Kidney (tissue), 13 donors: ENCODE measurements at regions not wholly inside any gene's neighbourhood (a gene's known extent, or its start where the extent isn't known, plus 50 kb on each side); places are given as distances from the start of the nearest gene placed in this dataset.

ENCODE experiments used
- DNase-seq, 5 donors: peaks; one replicate each; pipeline ENCODE4 v3.0.0-alpha.2; 2013 to 2020
- FAIRE-seq: peaks from 2 replicates; lab custom pipeline; 2012; peaks lifted over from hg19 to GRCh38; lab: Jason Lieb, UNC
- H3K27ac ChIP-seq, 2 donors: one replicate each; pipeline ENCODE4 v1.7.0; 2013; ENCODE audit warnings: low read depth in 2 of 2, low read length in 2 of 2, inconsistent platforms in 1 of 2
- H3K27me3 ChIP-seq: one replicate; pipeline ENCODE4 v1.7.1; 2013; ENCODE audit warnings: low read length, inconsistent platforms; ENCODE audit not compliant: control insufficient read depth, insufficient read depth
- H3K36me3 ChIP-seq, 3 donors: one replicate each; pipeline versions ENCODE4 v1.7.0 to v1.7.1; 2013; ENCODE audit warnings: low read length in 3 of 3, control low read depth in 1 of 3, inconsistent platforms in 1 of 3; ENCODE audit not compliant: insufficient read depth in 3 of 3, control insufficient read depth in 2 of 3
- H3K4me1 ChIP-seq, 3 donors: one replicate each; pipeline versions ENCODE4 v1.7.0 to v1.7.1; 2013; ENCODE audit warnings: low read length in 3 of 3, inconsistent platforms in 1 of 3, low read depth in 1 of 3; ENCODE audit not compliant: control insufficient read depth in 2 of 3, insufficient read depth in 2 of 3
- H3K4me3 ChIP-seq, 3 donors: one replicate each; pipeline versions ENCODE4 v1.7.0 to v1.8.1; 2013; ENCODE audit warnings: low read length in 3 of 3, control low read depth in 1 of 3, inconsistent platforms in 1 of 3
- H3K9ac ChIP-seq, 3 donors: one replicate each; pipeline versions ENCODE4 v1.7.0 to v1.7.1; 2013; ENCODE audit warnings: low read length in 3 of 3, control low read depth in 1 of 3, inconsistent platforms in 1 of 3
- H3K9me3 ChIP-seq, 3 donors: one replicate each; pipeline versions ENCODE4 v1.7.0 to v1.7.1; 2013; ENCODE audit warnings: low read length in 3 of 3, control low read depth in 1 of 3, inconsistent platforms in 1 of 3; ENCODE audit not compliant: control insufficient read depth in 2 of 3, insufficient read depth in 1 of 3
- intact Hi-C: fragments of 100-400 bp; cut with DNase I; formaldehyde crosslinking; loops from one replicate; pipeline ENCODE4 v1.11.1; 2022
- TF ChIP-seq, protein P1 (sequence below): IDR thresholded peaks from 3 replicates; pipeline ENCODE4 v1.5.1; 2012; ENCODE audit warnings: mild to moderate bottlenecking, moderate library complexity, borderline replicate concordance; ENCODE audit not compliant: insufficient read depth; ENCODE audit errors: extremely low read depth
- donor health status: control.
- donor health status: control.
- donor health status: control.
- donor health status: control.
- donor health status: control.
- donor health status: DM: yes; HTN: yes; CAD: no.
- donor health status: Normal renal cell carcinoma (clear cell type).

DNA sequence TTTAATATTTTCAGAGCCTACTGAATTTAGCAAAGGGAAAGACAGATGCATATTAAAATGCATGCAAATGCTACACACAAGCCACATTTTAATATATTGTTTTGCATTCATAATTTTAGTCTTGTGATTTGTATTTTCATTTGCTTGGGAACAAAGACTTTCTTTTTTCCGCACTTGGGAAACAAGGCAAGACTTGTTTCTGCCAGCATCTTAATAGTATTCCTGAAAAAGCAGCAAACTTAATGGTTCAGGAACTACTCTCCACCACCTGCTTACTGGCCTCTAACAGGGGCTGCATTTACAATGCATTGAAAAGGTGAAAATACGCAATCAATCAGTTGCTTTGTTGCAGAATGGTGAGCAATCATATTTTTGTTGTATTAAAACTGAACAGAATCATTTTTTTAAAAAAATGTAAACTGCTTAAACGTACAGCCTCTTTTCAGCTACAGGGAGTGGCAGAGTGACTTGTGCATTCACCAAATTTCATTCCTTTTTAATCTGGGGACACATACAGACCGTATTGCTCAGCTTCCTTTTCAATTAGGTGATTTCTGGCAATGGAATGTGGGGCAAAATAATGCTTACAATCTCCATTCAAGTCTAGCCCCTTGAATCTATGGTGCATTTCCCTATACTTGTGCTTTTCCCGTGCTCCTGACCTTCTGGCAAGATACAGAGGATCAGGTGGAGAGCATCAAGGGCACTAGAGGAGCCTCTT is 144.1 kb upstream of the BTG1 start:
- H3K9me3 ChIP-seq = no peaks in the 10 kb centered on the region
- no peak overlapping the region for H3K4me3 ChIP-seq
- TF ChIP-seq, protein P1, sequence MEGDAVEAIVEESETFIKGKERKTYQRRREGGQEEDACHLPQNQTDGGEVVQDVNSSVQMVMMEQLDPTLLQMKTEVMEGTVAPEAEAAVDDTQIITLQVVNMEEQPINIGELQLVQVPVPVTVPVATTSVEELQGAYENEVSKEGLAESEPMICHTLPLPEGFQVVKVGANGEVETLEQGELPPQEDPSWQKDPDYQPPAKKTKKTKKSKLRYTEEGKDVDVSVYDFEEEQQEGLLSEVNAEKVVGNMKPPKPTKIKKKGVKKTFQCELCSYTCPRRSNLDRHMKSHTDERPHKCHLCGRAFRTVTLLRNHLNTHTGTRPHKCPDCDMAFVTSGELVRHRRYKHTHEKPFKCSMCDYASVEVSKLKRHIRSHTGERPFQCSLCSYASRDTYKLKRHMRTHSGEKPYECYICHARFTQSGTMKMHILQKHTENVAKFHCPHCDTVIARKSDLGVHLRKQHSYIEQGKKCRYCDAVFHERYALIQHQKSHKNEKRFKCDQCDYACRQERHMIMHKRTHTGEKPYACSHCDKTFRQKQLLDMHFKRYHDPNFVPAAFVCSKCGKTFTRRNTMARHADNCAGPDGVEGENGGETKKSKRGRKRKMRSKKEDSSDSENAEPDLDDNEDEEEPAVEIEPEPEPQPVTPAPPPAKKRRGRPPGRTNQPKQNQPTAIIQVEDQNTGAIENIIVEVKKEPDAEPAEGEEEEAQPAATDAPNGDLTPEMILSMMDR = no peak
- H3K27ac ChIP-seq = no peak overlapping the region
- no peak overlapping the region for H3K9ac ChIP-seq
- no peaks in the 10 kb centered on the region for H3K4me1 ChIP-seq
- H3K27me3 ChIP-seq = no peaks in the 10 kb centered on the region
- intact Hi-C loops = no loop called here
- H3K36me3 ChIP-seq = no peaks in the 10 kb centered on the region
- no peak for FAIRE-seq
- DNase-seq = peak in 2 of 5 donors; percentile 39 to 40

DNA sequence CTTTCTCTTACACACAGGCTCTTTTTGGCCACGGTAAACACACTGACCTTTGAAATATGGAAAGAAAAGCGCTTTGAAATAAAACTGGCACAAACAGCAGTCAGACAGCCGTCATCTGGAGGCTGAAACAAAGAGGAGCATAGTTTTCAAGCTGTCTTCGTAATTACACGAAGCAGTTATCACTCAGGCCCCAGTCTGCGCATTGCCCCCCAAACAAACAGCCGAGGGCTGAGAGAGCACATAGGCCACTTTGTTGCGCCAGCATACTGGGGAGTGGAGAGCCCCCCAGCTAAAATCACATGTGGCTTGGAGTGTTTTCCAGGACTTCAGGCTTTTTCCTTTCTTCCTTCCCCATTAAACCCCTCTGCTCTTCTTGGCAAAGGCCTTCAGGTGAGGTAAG is 142.9 kb upstream of the BTG1 start:
- no peaks in the 10 kb centered on the region for H3K4me1 ChIP-seq
- intact Hi-C loops = no loop called here
- no peak overlapping the region for H3K9ac ChIP-seq
- no peak overlapping the region for H3K27ac ChIP-seq
- H3K36me3 ChIP-seq = no peaks in the 10 kb centered on the region
- no peak overlapping the region for H3K4me3 ChIP-seq
- H3K27me3 ChIP-seq = no peaks in the 10 kb centered on the region
- peak in 1 of 5 donors; percentile 20 for DNase-seq
- no peak for FAIRE-seq
- TF ChIP-seq, protein P1 = no peak
- no peaks in the 10 kb centered on the region for H3K9me3 ChIP-seq

DNA sequence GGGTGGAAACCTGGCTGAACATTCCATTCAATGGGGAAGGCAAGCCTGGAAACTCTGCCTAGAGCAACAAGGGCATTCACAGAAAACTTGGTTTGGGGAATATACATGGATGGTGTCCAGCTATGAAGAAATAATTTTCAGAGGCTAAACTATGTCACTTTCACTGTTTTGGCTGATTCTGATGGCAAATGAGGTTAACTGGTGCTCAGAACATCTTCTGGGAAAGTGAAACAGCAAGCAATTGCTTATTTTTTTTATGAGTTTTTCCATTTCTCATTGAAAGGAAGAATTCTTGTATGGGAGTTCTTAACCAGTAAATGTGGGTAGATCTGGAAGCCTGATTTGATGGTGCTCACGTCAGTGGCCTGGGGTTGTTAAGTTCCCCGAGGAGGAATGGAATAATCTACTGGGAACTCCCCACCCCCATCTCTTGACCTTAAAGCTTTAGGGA is 132.8 kb upstream of the BTG1 start:
- intact Hi-C loops = no loop called here
- H3K9me3 ChIP-seq = no peaks in the 10 kb centered on the region
- H3K4me1 ChIP-seq = no peaks in the 10 kb centered on the region
- H3K27ac ChIP-seq = peak overlapping the region in 1 of 2 donors; percentile 14
- H3K36me3 ChIP-seq = no peaks in the 10 kb centered on the region
- DNase-seq (no peak), FAIRE-seq (no peak)
- no peaks in the 10 kb centered on the region for H3K27me3 ChIP-seq
- H3K4me3 ChIP-seq = no peak overlapping the region
- H3K9ac ChIP-seq = no peak overlapping the region
- TF ChIP-seq, protein P1 = no peak

DNA sequence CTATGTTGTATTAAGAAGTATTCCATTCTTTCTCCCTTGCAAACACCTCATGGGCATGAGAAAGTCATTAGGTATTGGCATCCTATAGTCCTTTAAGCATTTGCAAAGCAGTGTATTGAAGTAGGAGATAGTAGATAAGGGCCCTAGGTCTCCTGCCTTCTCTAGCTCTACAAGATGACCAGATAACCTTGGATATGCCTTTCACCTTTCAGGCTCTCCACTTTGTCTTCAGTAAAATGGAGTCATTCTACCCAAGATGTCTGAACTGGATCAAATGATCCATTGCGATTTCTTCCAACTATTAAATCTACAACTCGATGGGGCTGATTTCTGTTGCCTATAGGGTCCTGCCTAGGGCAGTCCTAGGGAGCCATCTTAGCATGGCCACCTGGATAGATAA is 132.1 kb upstream of the BTG1 start:
- FAIRE-seq (no peak), DNase-seq (no peak)
- H3K36me3 ChIP-seq = no peaks in the 10 kb centered on the region
- TF ChIP-seq, protein P1 = no peak
- H3K27me3 ChIP-seq = no peaks in the 10 kb centered on the region
- H3K9me3 ChIP-seq = no peaks in the 10 kb centered on the region
- H3K4me1 ChIP-seq = no peaks in the 10 kb centered on the region
- no peak overlapping the region for H3K4me3 ChIP-seq
- H3K9ac ChIP-seq = no peak overlapping the region
- intact Hi-C loops = no loop called here
- H3K27ac ChIP-seq = peak overlapping the region in 1 of 2 donors; percentile 14
